ENCODE measurements at regions not wholly inside any gene's neighbourhood (a gene's known extent, or its start where the extent isn't known, plus 50 kb on each side); places are given as distances from the start of the nearest gene placed in this dataset.

GRCh38 chr2:15840148-15840547 is 100.2 kb upstream of the MYCN start:
- DNase-seq (ENCODE audit: low read depth in 3 of 3), result no peak

DNA sequence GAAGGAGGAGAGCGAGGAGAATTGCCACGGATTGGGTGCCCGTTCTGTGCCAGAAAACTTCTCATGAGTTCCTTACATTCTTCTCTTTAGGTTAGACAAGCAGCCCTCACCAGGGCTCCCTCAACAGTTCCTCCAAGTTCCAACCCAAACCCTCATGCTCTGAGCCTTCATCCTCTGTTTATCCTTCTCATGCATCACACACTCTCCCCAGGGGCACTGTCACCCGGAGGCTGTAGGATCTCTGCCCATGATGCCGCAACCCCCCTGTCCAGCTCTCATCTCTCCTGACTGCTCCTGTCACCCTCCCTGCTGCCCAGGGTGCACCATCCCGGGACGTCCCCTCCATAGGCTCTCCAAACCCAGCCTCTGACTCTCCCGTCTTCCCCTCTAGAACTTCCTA is 99.4 kb upstream of the MYCN start:
- no peak for DNase-seq (ENCODE audit: low read depth in 3 of 3)

DNA sequence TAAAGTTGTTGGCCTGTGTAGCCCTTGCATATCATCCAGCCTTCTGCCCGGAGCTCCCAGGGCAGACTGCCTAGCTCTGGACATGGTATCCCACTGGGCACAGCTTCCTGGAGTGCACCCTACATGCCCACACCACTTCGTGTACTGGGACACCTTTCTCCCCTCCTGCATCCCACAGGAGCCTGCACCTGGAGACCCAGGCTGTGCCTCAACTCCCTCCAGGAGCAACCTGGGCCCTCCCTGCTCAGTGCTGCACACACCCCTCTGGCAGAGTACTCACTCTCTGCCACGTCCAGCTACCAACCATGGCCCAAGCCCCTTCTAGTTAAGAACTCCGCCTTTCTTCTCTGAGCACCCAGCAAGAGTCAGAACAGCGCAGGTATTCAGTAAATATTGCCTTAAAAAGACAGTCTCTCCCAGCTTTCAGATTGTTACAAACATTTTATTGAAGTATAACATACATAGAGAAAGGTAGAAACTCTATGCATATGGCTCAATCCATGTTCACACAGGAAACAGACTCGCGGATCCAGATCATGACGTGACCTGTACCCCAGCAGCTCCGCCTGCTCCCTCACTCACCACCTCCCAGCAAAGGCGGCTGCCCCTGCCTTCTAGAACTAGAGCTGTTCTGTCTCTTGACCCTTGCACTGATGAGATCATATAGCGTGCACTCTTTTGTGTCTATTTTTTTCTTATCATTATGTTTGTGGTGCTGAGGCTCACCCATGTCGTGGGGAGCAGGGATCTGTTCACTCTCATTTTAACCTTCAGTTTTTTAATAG is 98.4 kb upstream of the MYCN start:
- DNase-seq (ENCODE audit: low read depth in 3 of 3), result no peak

DNA sequence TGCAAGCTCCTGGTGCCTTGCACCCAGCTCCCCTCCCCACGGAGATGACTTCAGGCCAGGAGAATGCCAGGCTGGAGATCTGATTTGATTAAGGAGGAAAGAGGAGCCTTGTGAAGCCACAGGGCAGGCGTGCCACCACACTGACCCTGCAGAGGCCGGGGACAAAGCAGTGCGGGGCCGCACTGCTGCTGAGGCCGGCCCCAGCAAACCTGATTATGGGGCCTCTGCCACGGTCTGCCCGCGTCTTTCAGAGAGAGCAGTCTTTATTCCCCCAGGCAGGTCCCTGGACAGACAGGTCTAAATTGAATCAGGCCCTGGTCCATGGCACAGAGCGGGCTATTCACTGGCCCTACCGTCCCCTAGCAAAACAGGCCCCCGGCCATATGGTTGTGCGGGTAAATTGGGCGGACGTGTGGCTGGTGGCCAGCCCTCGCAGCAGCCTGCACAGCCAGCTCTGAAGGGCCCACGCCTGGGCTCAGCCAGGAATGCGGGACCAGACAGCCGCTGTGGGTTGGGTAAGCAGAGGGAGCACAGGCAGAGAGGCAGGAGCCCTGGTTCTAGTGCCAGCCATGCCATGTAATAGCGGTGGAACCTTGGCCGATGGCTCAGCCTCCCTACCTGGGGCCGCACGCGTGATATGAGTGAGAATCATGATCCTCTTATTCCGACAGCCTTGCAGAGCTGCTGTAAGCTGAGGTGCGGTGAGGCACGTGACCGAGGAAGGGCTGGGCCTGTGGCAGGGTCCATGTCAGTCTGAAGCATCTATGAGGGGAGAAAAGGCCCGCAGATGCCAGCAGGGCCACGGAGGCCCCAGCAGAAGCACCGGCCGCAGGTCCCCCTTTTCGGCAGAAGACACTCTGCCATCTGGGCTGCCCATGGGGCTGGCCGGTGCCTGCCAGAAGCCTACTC is 97.3 kb upstream of the MYCN start:
- no peak for DNase-seq (ENCODE audit: low read depth in 3 of 3)

DNA sequence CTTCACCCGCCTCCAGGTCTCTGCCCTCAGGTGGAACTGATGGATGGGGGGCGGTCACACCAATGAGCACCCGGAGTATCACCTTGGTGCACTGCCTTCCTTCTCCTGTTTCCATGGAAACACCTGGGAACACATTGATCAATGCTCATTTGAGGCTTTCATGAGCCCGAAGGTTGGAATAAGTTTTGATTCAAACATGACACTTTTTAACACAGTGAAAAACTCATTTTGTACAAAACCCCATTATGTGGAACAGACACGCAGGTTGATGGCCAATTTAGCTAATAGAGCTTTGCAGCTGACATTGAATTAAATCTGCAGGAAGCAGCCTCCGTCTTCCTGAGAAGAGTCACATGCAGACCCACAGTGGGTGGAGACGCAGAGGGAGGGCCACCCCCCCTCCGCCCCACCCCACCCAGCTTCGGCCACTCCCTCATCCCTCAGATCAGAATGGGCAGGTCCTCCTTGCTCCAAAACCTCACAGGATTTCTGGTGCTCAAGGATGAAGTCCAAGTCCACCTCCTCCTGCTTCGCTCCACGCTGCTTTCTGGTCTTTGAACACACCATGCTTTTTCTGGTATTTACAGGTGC is 96.0 kb upstream of the MYCN start:
- DNase-seq (ENCODE audit: low read depth in 3 of 3), result no peak

DNA sequence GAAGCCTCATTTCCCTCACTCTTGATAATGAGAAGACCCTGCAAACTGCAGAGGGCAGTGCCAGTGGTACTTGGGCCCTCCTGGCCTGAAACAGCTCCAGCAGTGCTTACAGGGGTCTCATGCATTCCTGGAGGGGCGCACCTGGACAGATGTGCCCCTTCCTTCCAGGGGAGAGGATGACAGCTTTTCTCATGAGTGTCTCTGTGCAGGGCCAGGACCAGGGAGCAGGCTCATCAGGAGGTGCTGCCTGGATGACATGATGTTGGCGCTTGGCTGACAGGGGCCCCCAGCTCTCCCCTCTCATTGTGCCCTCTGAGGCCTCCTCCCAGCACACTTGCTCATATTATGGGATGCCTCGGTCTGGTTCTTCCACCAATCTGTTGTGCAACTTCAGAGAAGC is 95.1 kb upstream of the MYCN start:
- no peak for DNase-seq (ENCODE audit: low read depth in 3 of 3)

DNA sequence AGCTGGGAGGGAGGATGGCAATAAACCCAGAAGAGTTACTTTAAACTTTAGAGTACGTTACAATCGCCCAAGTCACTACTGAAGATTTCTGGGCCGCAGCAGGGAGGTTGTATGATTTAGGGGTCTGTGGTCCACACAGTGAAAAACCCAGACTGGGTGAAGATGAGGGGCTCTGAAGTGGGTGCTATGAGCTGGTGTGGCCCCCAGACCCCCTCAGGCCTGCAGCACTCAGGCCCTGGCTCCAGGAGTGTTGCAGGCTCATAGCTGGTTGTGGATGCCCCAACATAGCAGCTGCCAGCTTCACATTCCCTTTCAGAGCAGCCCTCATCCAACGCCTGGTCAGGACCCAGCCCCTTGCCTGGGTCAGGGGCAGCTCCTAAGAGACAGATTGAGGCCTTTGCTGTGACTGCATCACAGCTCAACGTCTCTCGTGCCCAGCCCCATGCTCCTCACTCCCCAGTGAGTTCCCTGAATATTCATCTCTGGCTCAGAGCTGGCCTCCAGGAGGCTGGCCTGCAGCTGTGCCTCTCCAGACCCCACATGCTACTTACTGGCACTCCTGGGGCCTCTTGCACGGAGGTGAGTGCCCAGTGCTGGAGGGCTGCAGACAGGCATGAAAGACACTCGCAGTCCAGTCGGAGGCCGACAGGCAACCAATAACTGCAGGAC is 94.5 kb upstream of the MYCN start:
- DNase-seq (ENCODE audit: low read depth in 3 of 3), result no peak

GRCh38 chr2:15846626-15847025 is 93.7 kb upstream of the MYCN start:
- no peak for DNase-seq (ENCODE audit: low read depth in 3 of 3)

GRCh38 chr2:15850534-15850933 is 89.8 kb upstream of the MYCN start:
- DNase-seq (ENCODE audit: low read depth in 3 of 3), result no peak

- no peak for DNase-seq (ENCODE audit: low read depth in 3 of 3)
These were observed 89.2 kb upstream of the MYCN start for GRCh38 chr2:15851076-15851693.

DNA sequence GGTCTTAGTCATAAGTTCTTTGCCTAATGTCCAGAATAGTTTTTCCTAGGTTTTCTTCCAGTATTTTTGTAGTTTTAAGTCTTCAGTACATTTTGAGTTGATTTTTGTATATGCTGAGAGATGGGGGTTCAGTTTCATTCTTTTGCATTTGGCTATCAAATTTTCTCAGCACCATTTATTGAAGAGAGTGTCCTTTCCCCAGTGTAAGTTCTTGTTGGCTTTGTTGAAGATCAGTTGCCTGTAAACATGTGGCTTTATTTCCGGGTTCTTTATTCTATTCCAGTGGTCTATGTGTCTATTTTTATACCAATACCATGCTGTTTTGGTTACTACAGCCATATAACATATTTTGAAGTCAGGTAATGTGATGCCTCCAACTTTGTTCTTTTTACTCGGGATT is 87.5 kb upstream of the MYCN start:
- no peak for DNase-seq (ENCODE audit: low read depth in 3 of 3)

DNA sequence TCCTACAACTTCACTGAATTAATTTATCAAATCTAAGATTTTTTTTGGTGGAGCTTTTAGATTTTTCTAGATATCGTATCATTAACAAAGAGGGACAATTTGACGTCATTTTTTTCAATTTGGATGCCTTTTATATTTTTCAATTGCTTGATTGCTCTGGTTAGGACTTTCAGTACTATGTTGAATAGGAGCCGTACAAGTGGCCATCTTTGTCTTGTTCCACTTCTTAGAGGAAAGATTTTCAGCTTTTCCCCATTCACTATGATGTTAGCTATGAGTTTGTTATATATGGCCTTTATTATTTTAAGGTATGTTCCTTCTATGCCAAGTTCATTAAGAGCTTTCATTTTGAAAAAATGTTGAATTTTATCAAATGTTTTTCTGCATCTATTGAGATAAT is 86.4 kb upstream of the MYCN start:
- DNase-seq (ENCODE audit: low read depth in 3 of 3), result no peak

DNA sequence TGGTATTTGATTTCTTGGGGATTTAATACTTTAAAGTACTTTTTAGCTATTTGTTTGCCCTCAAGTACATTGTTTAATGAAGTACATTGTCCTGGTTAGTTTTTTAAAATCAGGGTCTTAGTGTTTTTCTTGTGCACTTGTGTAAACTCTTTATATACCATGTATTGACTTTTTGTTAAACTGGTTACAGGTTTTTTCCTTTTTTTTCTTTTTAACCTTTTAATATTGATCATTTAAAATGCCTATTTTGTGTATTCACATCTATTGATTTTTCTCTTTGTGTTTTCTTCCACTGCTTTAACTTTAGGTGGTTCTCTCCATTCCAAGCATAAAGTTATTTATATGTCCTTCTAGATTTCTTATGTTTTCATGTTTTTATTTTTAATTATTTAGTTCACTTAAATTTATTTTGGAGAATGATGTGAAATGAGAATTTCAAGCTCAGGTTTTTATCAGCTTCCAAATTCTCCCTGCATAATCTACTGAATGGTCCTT is 84.5 kb upstream of the MYCN start:
- DNase-seq (ENCODE audit: low read depth in 3 of 3), result no peak

DNA sequence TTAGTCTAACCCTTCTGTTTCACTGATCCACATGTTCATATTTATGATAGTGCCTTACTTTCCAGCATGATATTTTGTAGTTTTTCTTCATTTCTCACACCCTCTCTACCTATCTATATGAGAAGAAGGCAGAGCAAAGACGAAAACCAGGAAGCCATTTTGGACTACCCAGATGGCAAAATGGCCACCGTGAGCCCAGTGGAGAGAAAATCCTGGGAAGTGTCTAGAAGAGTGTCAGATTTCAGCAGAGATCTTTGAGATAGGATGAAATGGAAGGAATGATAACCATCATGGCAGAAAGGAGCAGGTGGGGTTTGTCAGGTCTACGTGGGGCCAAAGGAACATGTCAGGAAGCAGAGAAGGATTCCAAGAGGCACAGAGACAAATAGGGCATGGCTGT is 84.0 kb upstream of the MYCN start:
- DNase-seq (ENCODE audit: low read depth in 3 of 3), result no peak

GRCh38 chr2:15858466-15858865 is 81.9 kb upstream of the MYCN start:
- DNase-seq (ENCODE audit: low read depth in 3 of 3), result no peak

GRCh38 chr2:15860051-15860663 is 80.2 kb upstream of the MYCN start:
- no peak for DNase-seq (ENCODE audit: low read depth in 3 of 3)

DNA sequence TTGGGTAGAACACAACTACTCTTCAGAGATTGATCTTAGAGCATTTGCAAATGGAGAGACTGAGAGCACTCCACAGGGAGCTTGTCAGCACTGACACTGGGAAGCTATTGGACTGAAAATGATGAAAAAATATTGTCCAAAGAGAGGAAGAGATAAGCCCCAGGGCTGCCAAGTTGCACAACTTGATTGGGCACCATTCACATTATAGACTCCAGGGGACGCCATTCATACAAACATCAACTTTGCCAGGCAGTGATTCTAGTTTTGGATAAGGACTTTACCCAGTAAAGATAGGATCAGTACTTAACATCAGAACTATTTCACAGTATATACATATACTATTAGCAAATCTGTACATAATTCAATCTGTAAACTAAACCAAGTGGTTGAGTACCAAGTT is 79.6 kb upstream of the MYCN start:
- no peak for DNase-seq (ENCODE audit: low read depth in 3 of 3)

GRCh38 chr2:15861172-15861822 is 79.1 kb upstream of the MYCN start:
- DNase-seq (ENCODE audit: low read depth in 3 of 3), result no peak

- no peak for DNase-seq (ENCODE audit: low read depth in 3 of 3)
These were observed 78.5 kb upstream of the MYCN start for GRCh38 chr2:15861898-15862297.

DNA sequence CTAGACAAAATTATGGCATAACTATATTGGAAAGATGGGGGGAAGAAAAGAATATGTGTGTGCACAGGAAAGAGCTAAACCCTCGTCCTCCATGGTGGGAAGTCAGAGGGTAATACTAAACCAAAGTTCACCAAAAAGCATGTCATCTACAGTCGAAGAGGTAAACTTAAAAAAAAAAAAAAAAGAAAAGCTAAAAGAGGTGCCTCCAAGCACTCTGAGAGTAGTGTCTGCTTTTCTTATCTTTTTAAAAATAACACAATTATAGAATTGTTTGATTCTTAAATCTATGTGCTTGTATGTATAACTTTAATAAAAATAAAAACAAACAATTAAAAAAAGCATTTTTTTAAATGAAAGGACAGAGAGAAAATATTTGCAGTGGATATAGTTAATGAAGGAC is 77.3 kb upstream of the MYCN start:
- DNase-seq (ENCODE audit: low read depth in 3 of 3), result no peak

Measured in stimulated activated CD4-positive, alpha-beta T cell treated with anti-CD3 and anti-CD28 coated beads, TNF-alpha, amount 100 ng/mL, for 24 hours (primary cell).